Right lobe of liver (tissue), 6 donors: ENCODE measurements at regions not wholly inside any gene's neighbourhood (a gene's known extent, or its start where the extent isn't known, plus 50 kb on each side); places are given as distances from the start of the nearest gene placed in this dataset.

Experiments
- ATAC-seq, 4 donors: fragments of 200-7000 bp; cut with Tn5 transposase; one replicate each; pipeline ENCODE4 v1.9.1; 2020; ENCODE audit warnings: mild to moderate bottlenecking in 4 of 4, moderate library complexity in 4 of 4
- DNase-seq, 3 donors: peaks; one replicate each; pipeline ENCODE4 v3.0.0-alpha.2; 2020
- H3K27ac ChIP-seq, 3 donors: fragments of 200-600 bp; one replicate each; pipeline ENCODE4 v1.8.0; 2022
- H3K27me3 ChIP-seq, 2 donors: fragments of 200-600 bp; one replicate each; pipeline ENCODE4 v1.8.0; 2022
- H3K36me3 ChIP-seq, 4 donors: fragments of 200-600 bp; sonication (generic) in 1 of 4; one replicate each; pipeline versions ENCODE4 v1.5.1 to v1.8.0; 2017 to 2022; ENCODE audit warnings: control low read depth in 1 of 4
- H3K4me1 ChIP-seq, 4 donors: fragments of 200-600 bp; sonication (generic) in 1 of 4; one replicate each; pipeline versions ENCODE4 v1.5.1 to v1.8.0; 2017 to 2022; ENCODE audit warnings: control low read depth in 1 of 4
- H3K4me3 ChIP-seq, 3 donors: fragments of 200-600 bp; one replicate each; pipeline ENCODE4 v1.8.0; 2022
- H3K9me3 ChIP-seq, 4 donors: fragments of 200-600 bp; sonication (generic) in 1 of 4; one replicate each; pipeline versions ENCODE4 v1.5.1 to v1.8.0; 2017 to 2022; ENCODE audit warnings: control low read depth in 1 of 4
- POLR2A ChIP-seq: fragments of 450-650 bp; IDR thresholded peaks from one replicate; pipeline ENCODE4 v1.6.1; 2017; ENCODE audit warnings: antibody characterized with exemption, mild to moderate bottlenecking
- WGBS: methylation state at CpG from one replicate; pipeline ENCODE4 v1.1.6; 2018; ENCODE audit warnings: low coverage, low lambda C conversion rate; ENCODE audit not compliant: insufficient coverage; ENCODE audit errors: missing lambda C conversion rate; 5-methylcytosine and 5-hydroxymethylcytosine counted together
- intact Hi-C, 2 donors: fragments of 100-400 bp; cut with DNase I; formaldehyde crosslinking; loops; one replicate each; pipeline versions ENCODE4 v1.11.2 to v1.14.1; 2022
- TF ChIP-seq, protein P1 (sequence below), 4 donors: fragments of 200-600 bp in 3 of 4; fragments of 450-650 bp in 1 of 4; IDR thresholded peaks; one replicate each; pipeline versions ENCODE4 v1.5.1 to v1.8.0; 2016 to 2022; ENCODE audit warnings: antibody characterized with exemption in 4 of 4, mild to moderate bottlenecking in 2 of 4
- donor health status: DM: no; HTN: yes; CAD: no.
- donor health status: DM: no; HTN: no; CAD: no.
- donor health status: DM: no; HTN: no; CAD: no.
- donor health status: DM: no; HTN: yes; CAD: no.
- donor health status: DM: no; HTN: yes; CAD: no.

DNA sequence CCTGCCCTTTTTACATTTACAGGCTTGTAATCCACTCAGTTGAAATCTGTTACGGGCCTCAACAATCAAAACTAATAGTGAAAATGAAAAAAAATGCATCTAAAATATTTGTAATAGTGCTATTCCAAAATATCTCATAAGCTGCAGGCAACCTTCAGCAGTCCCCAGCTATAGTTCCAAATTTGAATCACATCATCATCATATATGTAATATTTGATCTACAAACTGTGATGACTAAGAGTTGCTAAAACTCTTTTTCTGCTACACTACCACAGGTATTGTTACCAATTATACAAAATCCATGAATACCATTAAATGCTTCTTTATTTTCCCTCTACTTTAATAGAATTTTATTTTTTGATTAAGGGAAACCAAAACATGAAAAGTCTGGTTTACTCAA, 121.4 kb upstream of the RFC3 start:
- DNase-seq, result no peak
- WGBS, result 77% methylated on average over 1 of the region's 1 CpG
- H3K36me3 ChIP-seq, result no peaks in the 10 kb centered on the region
- TF ChIP-seq, protein P1, sequence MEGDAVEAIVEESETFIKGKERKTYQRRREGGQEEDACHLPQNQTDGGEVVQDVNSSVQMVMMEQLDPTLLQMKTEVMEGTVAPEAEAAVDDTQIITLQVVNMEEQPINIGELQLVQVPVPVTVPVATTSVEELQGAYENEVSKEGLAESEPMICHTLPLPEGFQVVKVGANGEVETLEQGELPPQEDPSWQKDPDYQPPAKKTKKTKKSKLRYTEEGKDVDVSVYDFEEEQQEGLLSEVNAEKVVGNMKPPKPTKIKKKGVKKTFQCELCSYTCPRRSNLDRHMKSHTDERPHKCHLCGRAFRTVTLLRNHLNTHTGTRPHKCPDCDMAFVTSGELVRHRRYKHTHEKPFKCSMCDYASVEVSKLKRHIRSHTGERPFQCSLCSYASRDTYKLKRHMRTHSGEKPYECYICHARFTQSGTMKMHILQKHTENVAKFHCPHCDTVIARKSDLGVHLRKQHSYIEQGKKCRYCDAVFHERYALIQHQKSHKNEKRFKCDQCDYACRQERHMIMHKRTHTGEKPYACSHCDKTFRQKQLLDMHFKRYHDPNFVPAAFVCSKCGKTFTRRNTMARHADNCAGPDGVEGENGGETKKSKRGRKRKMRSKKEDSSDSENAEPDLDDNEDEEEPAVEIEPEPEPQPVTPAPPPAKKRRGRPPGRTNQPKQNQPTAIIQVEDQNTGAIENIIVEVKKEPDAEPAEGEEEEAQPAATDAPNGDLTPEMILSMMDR (IDR thresholded peaks at IDR 0.05), result no peak
- TF ChIP-seq POLR2A, result no peak
- no peaks in the 10 kb centered on the region for H3K9me3 ChIP-seq
- ATAC-seq, result no peak
- H3K27me3 ChIP-seq, result no peaks in the 10 kb centered on the region
- no peak overlapping the region for H3K4me3 ChIP-seq
- H3K27ac ChIP-seq, result no peak overlapping the region
- H3K4me1 ChIP-seq, result no peaks in the 10 kb centered on the region
- intact Hi-C loops, result no loop called here

DNA sequence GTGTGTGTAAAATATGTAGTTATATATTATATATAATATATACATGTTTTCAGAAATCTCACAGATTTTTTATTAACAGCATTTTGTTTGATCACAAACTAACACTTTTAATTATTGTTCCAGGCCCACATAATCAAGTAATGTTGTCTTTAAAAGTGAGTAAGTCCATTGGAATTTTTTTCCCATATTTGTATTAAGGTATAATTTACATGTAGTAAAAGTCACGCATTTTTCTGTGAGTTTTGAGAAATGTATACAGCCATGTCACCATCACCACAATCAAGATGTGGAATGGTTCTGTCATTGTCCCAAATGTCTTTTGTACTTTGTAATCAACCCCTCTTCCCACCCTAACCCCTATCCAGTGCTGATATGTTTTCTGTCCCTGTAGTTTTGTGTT, 120.0 kb upstream of the RFC3 start:
- ATAC-seq, result no peak
- DNase-seq, result no peak
- 89% methylated on average over 1 of the region's 1 CpG for WGBS
- no peaks in the 10 kb centered on the region for H3K4me1 ChIP-seq
- H3K36me3 ChIP-seq, result no peaks in the 10 kb centered on the region
- intact Hi-C loops, result no loop called here
- no peaks in the 10 kb centered on the region for H3K27me3 ChIP-seq
- no peak for TF ChIP-seq POLR2A
- TF ChIP-seq, protein P1 (IDR thresholded peaks at IDR 0.05), result no peak
- no peak overlapping the region for H3K27ac ChIP-seq
- no peak overlapping the region for H3K4me3 ChIP-seq
- H3K9me3 ChIP-seq, result no peaks in the 10 kb centered on the region

DNA sequence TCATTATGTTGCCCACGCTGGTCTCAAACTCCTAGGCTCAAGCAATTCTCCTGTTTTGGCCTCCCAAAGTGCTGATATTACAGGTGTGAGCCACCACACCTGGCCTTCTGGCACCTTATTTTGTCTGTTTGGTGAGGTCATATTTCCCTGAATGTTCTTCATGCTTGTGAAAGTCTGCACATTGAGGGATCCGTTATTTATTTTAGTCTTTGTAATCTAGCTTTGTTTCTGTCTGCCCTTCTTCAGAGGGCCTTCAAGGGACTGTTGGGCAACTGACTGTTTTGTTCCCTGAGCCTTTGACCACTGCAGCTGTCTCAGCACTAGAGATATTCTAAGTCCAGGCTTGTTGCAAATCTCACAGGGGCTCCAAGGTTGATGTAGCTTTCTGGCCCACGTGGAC, 110.5 kb upstream of the RFC3 start:
- Histone ChIP-seq H3K4me3 (no peak overlapping the region), H3K36me3 (no peaks in the 10 kb centered on the region), H3K27me3 (no peaks in the 10 kb centered on the region), H3K27ac (no peak overlapping the region), H3K4me1 (no peaks in the 10 kb centered on the region), H3K9me3 (no peaks in the 10 kb centered on the region)
- ATAC-seq (no peak), DNase-seq (no peak)
- WGBS, result 80% methylated on average over 3 of the region's 3 CpGs
- intact Hi-C loops, result no loop called here
- no peak for TF ChIP-seq POLR2A
- TF ChIP-seq, protein P1 (IDR thresholded peaks at IDR 0.05), result no peak

DNA sequence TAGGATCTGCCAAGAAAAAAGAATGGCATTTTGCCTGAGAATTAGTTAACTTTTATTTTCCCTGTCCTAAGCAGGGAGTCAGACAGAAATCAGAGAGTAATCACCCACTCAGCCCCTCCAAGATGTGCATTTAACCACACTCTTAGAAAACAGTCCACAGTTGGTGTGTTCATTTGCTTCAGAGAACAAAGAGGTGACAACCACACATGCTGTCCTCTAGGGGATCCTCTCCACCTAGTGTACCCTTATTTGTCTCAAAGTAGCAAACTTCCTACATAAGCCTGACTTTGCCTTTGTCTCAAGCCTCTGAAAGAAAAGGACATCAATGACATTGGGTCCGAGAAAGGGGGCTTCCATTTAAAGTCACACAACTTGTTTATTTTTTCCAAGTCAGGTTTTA, 107.0 kb upstream of the RFC3 start:
- H3K4me1 ChIP-seq, result no peaks in the 10 kb centered on the region
- intact Hi-C loops, result no loop called here
- DNase-seq (no peak), ATAC-seq (no peak)
- no peak overlapping the region for H3K4me3 ChIP-seq
- H3K36me3 ChIP-seq, result no peaks in the 10 kb centered on the region
- H3K27ac ChIP-seq, result no peak overlapping the region
- 44% methylated on average over 1 of the region's 1 CpG for WGBS
- no peaks in the 10 kb centered on the region for H3K27me3 ChIP-seq
- H3K9me3 ChIP-seq, result no peaks in the 10 kb centered on the region
- no peak for TF ChIP-seq POLR2A
- TF ChIP-seq, protein P1 (IDR thresholded peaks at IDR 0.05), result no peak

DNA sequence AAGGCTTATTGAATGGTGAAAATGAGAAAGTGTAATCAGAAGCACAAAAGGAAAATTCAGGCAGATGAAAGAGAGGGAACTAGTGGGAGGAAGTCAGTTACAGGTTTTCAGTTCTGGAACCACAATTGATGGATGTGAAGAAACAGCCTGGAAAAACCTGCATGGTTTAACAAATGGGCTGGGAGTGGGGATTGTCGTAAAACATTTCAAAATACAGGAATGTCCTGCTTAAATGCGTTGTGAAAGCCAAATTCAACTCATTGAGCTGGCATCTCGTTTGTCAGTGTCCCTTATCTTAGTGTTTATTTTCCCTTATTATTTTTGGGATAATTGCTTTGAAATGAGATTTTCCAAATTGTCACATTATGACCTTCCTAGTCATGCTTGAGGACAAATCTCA, 106.5 kb upstream of the RFC3 start:
- no peak for DNase-seq
- no peak for TF ChIP-seq POLR2A
- TF ChIP-seq, protein P1 (IDR thresholded peaks at IDR 0.05), result no peak
- WGBS, result 49% methylated on average over 3 of the region's 3 CpGs
- no peaks in the 10 kb centered on the region for H3K9me3 ChIP-seq
- no peak overlapping the region for H3K4me3 ChIP-seq
- H3K36me3 ChIP-seq, result no peaks in the 10 kb centered on the region
- H3K4me1 ChIP-seq, result no peaks in the 10 kb centered on the region
- no peak for ATAC-seq
- H3K27me3 ChIP-seq, result no peaks in the 10 kb centered on the region
- H3K27ac ChIP-seq, result no peak overlapping the region
- intact Hi-C loops, result no loop called here
